SK-N-SH (cell line): ENCODE measurements at regions not wholly inside any gene's neighbourhood (a gene's known extent, or its start where the extent isn't known, plus 50 kb on each side); places are given as distances from the start of the nearest gene placed in this dataset.
"Not testable (repeated sequence)": the region's sequence is repeated elsewhere in the genome, so short reads cannot be mapped to it uniquely, and the experiment has no call there.

Experiments
- CTCF ChIA-PET: fragments of 300-600, 350-600 bp; formaldehyde crosslinking; extraction: SDS; loops from one replicate; lab custom pipeline; 2021; lab: Yijun Ruan, JAX
- POLR2A ChIA-PET: fragments of 350-600 bp; sonication (Branson Sonifier 250); formaldehyde crosslinking; extraction: SDS; loops from one replicate; lab custom pipeline; 2020; ENCODE audit warnings: antibody characterized with exemption, inconsistent platforms; lab: Yijun Ruan, JAX
- DNase-seq: peaks from one replicate; pipeline ENCODE4 v3.0.0; 2012
- H2AFZ ChIP-seq: fragments of 200-600 bp; sonication (generic); 2 replicates; pipeline ENCODE4 v1.8.1; 2016; ENCODE audit warnings: antibody characterized with exemption, mild to moderate bottlenecking, low read depth
- H3F3A ChIP-seq: fragments of 200-600 bp; sonication (generic); replicated peaks from 2 replicates; pipeline ENCODE3; 2016; ENCODE audit warnings: antibody characterized with exemption, mild to moderate bottlenecking; ENCODE audit not compliant: insufficient read depth
- H3K27ac ChIP-seq, 2 experiments: fragments of 200-500 bp in 1 of 2; fragments of 200-600 bp in 1 of 2; sonication (Bioruptor generic) in 1 of 2; sonication (generic), shearing (Covaris generic) in 1 of 2; 2 replicates each; pipeline versions ENCODE4 v1.5.1 to v1.6.1; 2014 to 2016; ENCODE audit warnings: low read depth in 2 of 2, inconsistent platforms in 1 of 2, low read length in 1 of 2, mild to moderate bottlenecking in 1 of 2, mixed read lengths in 1 of 2
- H3K27me3 ChIP-seq: fragments of 200-600 bp; sonication (generic), shearing (Covaris generic); 2 replicates; pipeline ENCODE4 v1.6.1; 2016; ENCODE audit warnings: mixed run types; ENCODE audit not compliant: insufficient read depth
- H3K36me3 ChIP-seq, 2 experiments: fragments of 200-500 bp in 1 of 2; fragments of 200-600 bp in 1 of 2; sonication (Bioruptor generic) in 1 of 2; sonication (generic) in 1 of 2; replicated peaks in 1 of 2; 2 replicates each; pipeline versions ENCODE3 to v1.5.1; 2014 to 2016; ENCODE audit warnings: low read length in 1 of 2, mild to moderate bottlenecking in 1 of 2; ENCODE audit not compliant: insufficient read depth in 2 of 2, control insufficient read depth in 1 of 2
- H3K4me1 ChIP-seq, 2 experiments: fragments of 200-500 bp in 1 of 2; fragments of 200-600 bp in 1 of 2; sonication (Bioruptor generic) in 1 of 2; sonication (generic), shearing (Covaris generic) in 1 of 2; 2 replicates each; pipeline versions ENCODE4 v1.5.1 to v1.6.1; 2014 to 2016; ENCODE audit warnings: low read depth in 1 of 2, low read length in 1 of 2, mixed run types in 1 of 2; ENCODE audit not compliant: insufficient read depth in 2 of 2, control insufficient read depth in 1 of 2
- H3K4me2 ChIP-seq: fragments of 200-600 bp; sonication (generic), shearing (Covaris generic); 2 replicates; pipeline ENCODE4 v1.6.1; 2017; ENCODE audit warnings: mixed run types
- H3K4me3 ChIP-seq, 2 experiments: fragments of 200-500 bp in 1 of 2; fragments of 200-600 bp in 1 of 2; sonication (Bioruptor generic) in 1 of 2; sonication (generic), shearing (Covaris generic) in 1 of 2; 2 replicates each; pipeline versions ENCODE4 v1.5.1 to v1.8.1; 2014 to 2016; ENCODE audit warnings: low read depth in 2 of 2, inconsistent platforms in 1 of 2, low read length in 1 of 2, mild to moderate bottlenecking in 1 of 2, mixed read lengths in 1 of 2, moderate library complexity in 1 of 2
- H3K79me2 ChIP-seq: fragments of 200-600 bp; sonication (generic); 2 replicates; pipeline ENCODE4 v1.8.1; 2017; ENCODE audit warnings: mild to moderate bottlenecking; ENCODE audit not compliant: insufficient read depth
- H3K9ac ChIP-seq: fragments of 200-600 bp; sonication (generic); 2 replicates; pipeline ENCODE4 v1.6.1; 2017; ENCODE audit warnings: mixed run types
- H3K9me2 ChIP-seq: fragments of 200-600 bp; sonication (generic); 2 replicates; pipeline ENCODE4 v1.6.1; 2017; ENCODE audit warnings: mixed run types
- H3K9me3 ChIP-seq: fragments of 200-600 bp; sonication (generic); 2 replicates; pipeline ENCODE4 v1.6.1; 2017; ENCODE audit warnings: mixed run types, mild to moderate bottlenecking, moderate library complexity
- H4K20me1 ChIP-seq: fragments of 200-600 bp; sonication (generic); 2 replicates; pipeline ENCODE4 v1.6.1; 2017; ENCODE audit warnings: mild to moderate bottlenecking, mixed run types; ENCODE audit not compliant: insufficient read depth
- ELF1 ChIP-seq: IDR thresholded peaks from 2 replicates; pipeline ENCODE4 v1.4.0; 2012
- EP300 ChIP-seq, 2 experiments: IDR thresholded peaks; 2 replicates each; pipeline versions ENCODE4 v1.4.0 to v1.6.1; 2012; ENCODE audit warnings: borderline replicate concordance in 1 of 2, low read depth in 1 of 2, low read length in 1 of 2
- EZH2phosphoT487 ChIP-seq: fragments of 200-600 bp; sonication (generic); IDR thresholded peaks from 2 replicates; pipeline ENCODE4 v1.6.1; 2017; ENCODE audit warnings: low read depth, mixed run types, mild to moderate bottlenecking, antibody characterized with exemption, moderate library complexity, borderline replicate concordance
- FOSL2 ChIP-seq: IDR thresholded peaks from 2 replicates; pipeline ENCODE4 v1.4.0; 2012; ENCODE audit warnings: low read depth, mild to moderate bottlenecking, moderate library complexity, borderline replicate concordance
- FOXJ3 ChIP-seq: sonication (generic); formaldehyde crosslinking; IDR thresholded peaks from 2 replicates; pipeline ENCODE4 v1.5.1; 2020; ENCODE audit warnings: mild to moderate bottlenecking, missing genetic modification reagents
- GATA2 ChIP-seq: sonication (generic); formaldehyde crosslinking; IDR thresholded peaks from 2 replicates; pipeline ENCODE4 v1.5.0; 2020; ENCODE audit warnings: mild to moderate bottlenecking, missing genetic modification reagents
- JUND ChIP-seq: IDR thresholded peaks from 2 replicates; pipeline ENCODE4 v1.4.0; 2012
- MEF2A ChIP-seq: IDR thresholded peaks from 2 replicates; pipeline ENCODE4 v1.4.0; 2012; ENCODE audit warnings: low read depth, borderline replicate concordance
- POLR2AphosphoS5 ChIP-seq: IDR thresholded peaks from 2 replicates; pipeline ENCODE4 v1.6.1; 2012; ENCODE audit warnings: low read depth, low read length
- RAD21 ChIP-seq: IDR thresholded peaks from 2 replicates; pipeline ENCODE4 v1.6.1; 2012; ENCODE audit warnings: mild to moderate bottlenecking, low read length
- RXRA ChIP-seq: IDR thresholded peaks from 2 replicates; pipeline ENCODE4 v1.4.0; 2012; ENCODE audit warnings: low read depth, mild to moderate bottlenecking, borderline replicate concordance
- TEAD4 ChIP-seq: IDR thresholded peaks from 2 replicates; pipeline ENCODE4 v1.4.0; 2012; ENCODE audit warnings: mild to moderate bottlenecking, borderline replicate concordance; ENCODE audit not compliant: insufficient read depth
- YY1 ChIP-seq: IDR thresholded peaks from 2 replicates; pipeline ENCODE4 v1.4.0; 2012; ENCODE audit warnings: low read depth, mild to moderate bottlenecking
- ZBTB33 ChIP-seq: IDR thresholded peaks from 2 replicates; pipeline ENCODE4 v1.4.0; 2012; ENCODE audit warnings: low read depth, borderline replicate concordance
- WGBS: methylation state at CpG from one replicate; pipeline ENCODE4 v1.1.6; 2017; ENCODE audit warnings: low lambda C conversion rate; 5-methylcytosine and 5-hydroxymethylcytosine counted together

GRCh38 chrX:112233164-112233563 lies 150.6 kb upstream of the TRPC5 start:
- no peaks in the 10 kb centered on the region for H3K79me2 ChIP-seq
- WGBS = 14% methylated on average over 3 of the region's 3 CpGs
- H3K27ac ChIP-seq = no peak overlapping the region
- H3K27me3 ChIP-seq = no peaks in the 10 kb centered on the region
- no peak overlapping the region for H3K9ac ChIP-seq
- H3F3A ChIP-seq = no peaks in the 10 kb centered on the region
- CTCF ChIA-PET = no interaction called here
- no peaks in the 10 kb centered on the region for H4K20me1 ChIP-seq
- no peak for DNase-seq
- no peak overlapping the region for H3K4me2 ChIP-seq
- no peaks in the 10 kb centered on the region for H3K36me3 ChIP-seq
- no peak for TF ChIP-seq YY1
- TF ChIP-seq GATA2 (CRISPR knock-in tag) = no peak
- TF ChIP-seq POLR2AphosphoS5 = no peak
- no peak for TF ChIP-seq FOSL2
- no peak for TF ChIP-seq EP300 (IDR thresholded peaks at IDR 0.05; ENCODE audit: borderline replicate concordance in 1 of 2, low read depth in 1 of 2, low read length in 1 of 2)
- TF ChIP-seq TEAD4 = no peak
- TF ChIP-seq FOXJ3 = no peak
- TF ChIP-seq ELF1 = no peak
- no peak for TF ChIP-seq RXRA
- no peak for TF ChIP-seq RAD21
- TF ChIP-seq ZBTB33 = no peak
- H3K9me3 ChIP-seq = no peaks in the 10 kb centered on the region
- POLR2A ChIA-PET = no interaction called here
- H3K4me1 ChIP-seq = no peaks in the 10 kb centered on the region
- H3K9me2 ChIP-seq = no peaks in the 10 kb centered on the region
- H3K4me3 ChIP-seq = no peak overlapping the region
- no peak overlapping the region for H2AFZ ChIP-seq

GRCh38 chrX:112226795-112227194 lies 144.2 kb upstream of the TRPC5 start:
- H3K36me3 ChIP-seq, DNase-seq, H3K4me1 ChIP-seq, H3K9ac ChIP-seq, CTCF ChIA-PET, H3K4me2 ChIP-seq, POLR2A ChIA-PET, H3K79me2 ChIP-seq, H2AFZ ChIP-seq, H3K9me2 ChIP-seq, H3K4me3 ChIP-seq, H3K27ac ChIP-seq, H3F3A ChIP-seq, H3K9me3 ChIP-seq, H3K27me3 ChIP-seq, H4K20me1 ChIP-seq: not testable (repeated sequence)
- WGBS = 32% methylated on average over 4 of the region's 4 CpGs

GRCh38 chrX:112223391-112223790 lies 140.8 kb upstream of the TRPC5 start:
- H3K27me3 ChIP-seq = no peaks in the 10 kb centered on the region
- no peaks in the 10 kb centered on the region for H3K9me3 ChIP-seq
- H3K36me3 ChIP-seq = no peaks in the 10 kb centered on the region
- no peak for TF ChIP-seq RAD21
- no peak for TF ChIP-seq EZH2phosphoT487
- TF ChIP-seq FOXJ3 = no peak
- TF ChIP-seq GATA2 (CRISPR knock-in tag) = no peak
- TF ChIP-seq JUND = no peak
- TF ChIP-seq MEF2A = no peak
- no peak overlapping the region for H3K27ac ChIP-seq
- no peak overlapping the region for H3K4me2 ChIP-seq
- no peaks in the 10 kb centered on the region for H3K79me2 ChIP-seq
- ChIA-PET CTCF (no interaction called here), POLR2A (no interaction called here)
- no peaks in the 10 kb centered on the region for H3K9me2 ChIP-seq
- no peak overlapping the region for H3K4me3 ChIP-seq
- no peaks in the 10 kb centered on the region for H4K20me1 ChIP-seq
- WGBS = 8% methylated on average over 2 of the region's 2 CpGs
- H2AFZ ChIP-seq = no peak overlapping the region
- H3K4me1 ChIP-seq = peaks cover 0 to 3% of the 10 kb centered on the region in 2 experiments; a peak in 2 of 4 replicates
- no peaks in the 10 kb centered on the region for H3F3A ChIP-seq
- peak; percentile 4 for DNase-seq
- H3K9ac ChIP-seq = no peak overlapping the region
